Adrenal gland (tissue), 9 donors: ENCODE measurements at regions not wholly inside any gene's neighbourhood (a gene's known extent, or its start where the extent isn't known, plus 50 kb on each side); places are given as distances from the start of the nearest gene placed in this dataset.

Experiments
- DNase-seq, 7 donors: peaks; one replicate each; pipeline ENCODE4 v3.0.0-alpha.2; 2019 to 2020
- H3K27ac ChIP-seq, 5 donors: fragments of 200-600 bp; sonication (generic) in 4 of 5; 1 replicate in 3 of 5; 2 replicates in 2 of 5; pipeline versions ENCODE4 v1.5.1 to v1.8.0; 2016 to 2020; ENCODE audit warnings: mild to moderate bottlenecking in 1 of 5
- H3K27me3 ChIP-seq: fragments of 200-600 bp; 2 replicates; pipeline ENCODE4 v1.8.0; 2021
- H3K36me3 ChIP-seq, 2 donors: fragments of 200-600 bp; replicated peaks in 1 of 2; 1 replicate in 1 of 2; 2 replicates in 1 of 2; pipeline versions ENCODE4 v1.5.1 to v1.8.0; 2018 to 2022
- H3K4me1 ChIP-seq, 2 donors: fragments of 200-600 bp; replicated peaks in 1 of 2; 1 replicate in 1 of 2; 2 replicates in 1 of 2; pipeline versions ENCODE4 v1.5.1 to v1.8.0; 2018 to 2021
- H3K4me3 ChIP-seq, 4 donors: fragments of 200-600 bp; sonication (generic) in 3 of 4; one replicate each; pipeline ENCODE4 v1.5.1; 2016 to 2018
- H3K9me3 ChIP-seq, 3 donors: fragments of 200-600 bp; sonication (generic) in 1 of 3; replicated peaks in 1 of 3; 1 replicate in 2 of 3; 2 replicates in 1 of 3; pipeline versions ENCODE4 v1.5.1 to v1.8.0; 2016 to 2021
- POLR2A ChIP-seq, 2 donors: fragments of 450-650 bp; IDR thresholded peaks; one replicate each; pipeline ENCODE4 v1.6.1; 2017; ENCODE audit warnings: antibody characterized with exemption in 2 of 2, mild to moderate bottlenecking in 2 of 2, moderate library complexity in 1 of 2
- WGBS, 4 donors: extraction: QIAGEN DNeasy Blood & Tissue Kit in 2 of 4; methylation state at CpG; one replicate each; pipeline versions ENCODE4 v1.1.5 to v1.1.7; 2013 to 2017; 5-methylcytosine and 5-hydroxymethylcytosine counted together
- intact Hi-C, 2 donors: fragments of 100-400 bp; cut with DNase I; formaldehyde crosslinking; loops; one replicate each; pipeline versions ENCODE4 v1.14.1 to v1.15.0; 2022 to 2023
- TF ChIP-seq, protein P1 (sequence below), 6 experiments: fragments of 450-650 bp in 4 of 6; fragments of 200-600 bp in 2 of 6; sonication (generic) in 1 of 6; IDR thresholded peaks; 1 replicate in 5 of 6; 2 replicates in 1 of 6; pipeline versions ENCODE4 v1.5.1 to v1.8.0; 2016 to 2021; ENCODE audit warnings: antibody characterized with exemption in 6 of 6, mild to moderate bottlenecking in 2 of 6, moderate library complexity in 1 of 6
- donor health status: healthy with polysubstance abuse.
- donor health status: Bipolar disorder and iron deficiency.
- donor health status: DM: yes; HTN: yes; CAD: no.
- donor health status: DM: no; HTN: no; CAD: no.
- donor health status: DM: no; HTN: no; CAD: no.

DNA sequence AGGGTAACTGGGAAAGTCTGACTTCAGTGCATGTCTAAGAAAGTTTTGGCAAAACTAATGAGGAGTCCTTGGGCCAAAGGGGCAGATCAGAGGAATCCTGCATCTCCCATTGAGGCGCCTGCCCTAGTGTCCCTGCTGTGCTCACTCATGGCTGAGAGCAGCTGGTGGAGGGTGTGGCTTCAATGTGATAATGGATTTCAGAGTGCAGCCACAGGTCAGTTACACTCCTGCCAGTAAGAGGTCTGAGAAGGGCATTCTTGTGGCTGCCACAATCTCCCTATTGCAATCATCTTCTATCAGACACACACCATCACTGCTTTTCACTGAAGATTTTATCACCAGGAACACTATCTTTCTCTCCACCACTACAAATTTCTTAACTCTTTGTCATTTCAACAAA lies 457.1 kb downstream of the MID1IP1 start:
- intact Hi-C loops: no loop called here
- Histone ChIP-seq H3K27me3 (peaks cover 12% of the 10 kb centered on the region), H3K4me1 (no peaks in the 10 kb centered on the region), H3K9me3 (no peaks in the 10 kb centered on the region), H3K36me3 (no peaks in the 10 kb centered on the region), H3K4me3 (no peak overlapping the region), H3K27ac (no peak overlapping the region)
- no peak for TF ChIP-seq POLR2A (IDR thresholded peaks at IDR 0.05)
- 60 to 100% (median 75%) methylated on average over 1 of the region's 1 CpG for WGBS, 4 donors
- DNase-seq: peak in 1 of 7 donors; percentile 1

DNA sequence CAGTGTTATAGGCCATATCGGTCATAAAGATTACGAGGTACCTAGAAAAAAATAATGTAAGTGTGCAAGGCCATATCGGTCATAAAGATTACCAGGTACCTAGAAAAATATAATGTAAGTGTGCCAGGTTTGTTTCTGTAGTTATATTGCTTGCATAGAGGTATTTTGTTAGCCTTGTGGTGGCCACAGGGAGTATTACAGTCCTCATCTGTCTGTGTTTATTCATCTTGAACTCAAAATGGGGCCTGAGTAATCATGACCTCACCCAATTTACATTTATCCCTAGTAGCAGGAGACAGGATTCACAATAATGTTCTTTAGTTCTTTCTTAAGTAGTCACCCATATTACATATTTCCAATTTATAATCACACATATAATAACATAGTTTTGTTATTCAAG lies 459.7 kb downstream of the MID1IP1 start:
- WGBS, 4 donors: 74 to 90% (median 82%) methylated on average over 3 of the region's 3 CpGs
- intact Hi-C loops: loop anchor here in 1 of 2 donors (10.0 kb wide), 1 partner anchor 154 kb away; no protein-coding TSS in a partner anchor
- H3K4me1 ChIP-seq: no peaks in the 10 kb centered on the region
- no peak overlapping the region for H3K4me3 ChIP-seq
- peaks cover 8% of the 10 kb centered on the region for H3K27me3 ChIP-seq
- H3K27ac ChIP-seq: no peak overlapping the region
- no peak for DNase-seq
- no peaks in the 10 kb centered on the region for H3K36me3 ChIP-seq
- H3K9me3 ChIP-seq: no peaks in the 10 kb centered on the region
- TF ChIP-seq POLR2A (IDR thresholded peaks at IDR 0.05): no peak
- TF ChIP-seq, protein P1, sequence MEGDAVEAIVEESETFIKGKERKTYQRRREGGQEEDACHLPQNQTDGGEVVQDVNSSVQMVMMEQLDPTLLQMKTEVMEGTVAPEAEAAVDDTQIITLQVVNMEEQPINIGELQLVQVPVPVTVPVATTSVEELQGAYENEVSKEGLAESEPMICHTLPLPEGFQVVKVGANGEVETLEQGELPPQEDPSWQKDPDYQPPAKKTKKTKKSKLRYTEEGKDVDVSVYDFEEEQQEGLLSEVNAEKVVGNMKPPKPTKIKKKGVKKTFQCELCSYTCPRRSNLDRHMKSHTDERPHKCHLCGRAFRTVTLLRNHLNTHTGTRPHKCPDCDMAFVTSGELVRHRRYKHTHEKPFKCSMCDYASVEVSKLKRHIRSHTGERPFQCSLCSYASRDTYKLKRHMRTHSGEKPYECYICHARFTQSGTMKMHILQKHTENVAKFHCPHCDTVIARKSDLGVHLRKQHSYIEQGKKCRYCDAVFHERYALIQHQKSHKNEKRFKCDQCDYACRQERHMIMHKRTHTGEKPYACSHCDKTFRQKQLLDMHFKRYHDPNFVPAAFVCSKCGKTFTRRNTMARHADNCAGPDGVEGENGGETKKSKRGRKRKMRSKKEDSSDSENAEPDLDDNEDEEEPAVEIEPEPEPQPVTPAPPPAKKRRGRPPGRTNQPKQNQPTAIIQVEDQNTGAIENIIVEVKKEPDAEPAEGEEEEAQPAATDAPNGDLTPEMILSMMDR (IDR thresholded peaks at IDR 0.05): no peak

DNA sequence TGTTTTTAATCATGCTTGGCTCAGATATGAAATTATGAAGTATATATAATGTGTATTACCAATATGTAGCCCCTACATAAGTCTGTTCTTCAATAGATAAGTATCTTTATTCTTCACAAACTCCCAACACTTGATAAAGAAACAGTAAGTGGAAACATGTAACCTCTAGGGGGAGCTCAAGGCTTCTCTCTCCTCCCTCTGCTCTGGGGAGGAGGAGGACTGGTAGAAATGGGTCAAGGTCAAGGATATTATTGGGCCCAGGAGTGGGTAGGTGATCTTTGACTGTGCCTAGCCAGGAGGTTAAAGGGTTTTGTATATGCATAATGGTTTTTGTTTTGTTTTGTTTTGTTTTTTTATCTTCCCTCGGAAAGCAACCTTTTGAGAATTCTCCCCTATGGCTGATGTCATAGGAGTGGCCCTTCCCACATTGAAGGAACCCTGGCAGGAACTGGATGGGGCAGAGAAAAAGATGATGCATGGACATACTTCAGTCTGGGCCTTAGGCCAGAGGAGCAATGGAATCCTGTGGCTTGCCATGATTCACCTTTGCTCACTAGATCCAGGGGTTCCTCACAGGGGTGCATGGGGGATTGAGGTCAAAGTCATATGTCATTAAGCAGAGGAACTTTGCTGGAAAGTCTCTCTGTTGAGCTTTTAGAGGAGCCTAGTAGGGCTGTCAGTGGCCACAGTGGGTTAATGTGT lies 460.3 kb downstream of the MID1IP1 start:
- Histone ChIP-seq H3K4me3 (no peak overlapping the region), H3K27ac (no peak overlapping the region), H3K27me3 (peaks cover 8% of the 10 kb centered on the region), H3K36me3 (no peaks in the 10 kb centered on the region), H3K4me1 (no peaks in the 10 kb centered on the region), H3K9me3 (no peaks in the 10 kb centered on the region)
- TF ChIP-seq POLR2A (IDR thresholded peaks at IDR 0.05): no peak
- TF ChIP-seq, protein P1 (IDR thresholded peaks at IDR 0.05): peak; percentile 33 to 62 (median 48)
- 33 to 55% (median 49%) methylated on average over 1 of the region's 1 CpG for WGBS, 4 donors
- intact Hi-C loops: loop anchor here in 1 of 2 donors (10.0 kb wide), 1 partner anchor 153 kb away; no protein-coding TSS in a partner anchor
- peak in 5 of 7 donors; percentile 19 to 44 (median 25) for DNase-seq

DNA sequence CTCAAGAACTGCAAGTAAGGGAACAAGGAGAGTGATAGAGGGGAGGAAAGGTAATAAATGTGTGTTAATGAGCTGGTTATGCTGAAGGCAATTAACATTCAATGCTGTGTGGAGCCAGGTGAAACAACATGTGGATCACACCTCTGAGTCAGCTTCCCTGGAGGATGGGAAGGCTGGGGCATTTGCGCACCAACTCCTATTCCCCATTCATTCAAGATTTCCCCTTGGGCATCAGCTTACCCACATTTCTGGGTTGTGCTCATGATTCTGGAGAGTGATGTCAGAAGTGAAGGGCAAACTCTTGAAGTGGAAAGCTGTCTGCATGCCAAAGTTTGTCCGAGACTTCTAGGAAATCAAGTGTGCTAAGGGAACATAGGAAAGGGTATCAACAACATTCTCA lies 461.4 kb downstream of the MID1IP1 start:
- TF ChIP-seq, protein P1 (IDR thresholded peaks at IDR 0.05): no peak
- TF ChIP-seq POLR2A (IDR thresholded peaks at IDR 0.05): no peak
- Histone ChIP-seq H3K27ac (no peak overlapping the region), H3K4me1 (no peaks in the 10 kb centered on the region), H3K27me3 (peaks cover 8% of the 10 kb centered on the region), H3K4me3 (no peak overlapping the region), H3K9me3 (no peaks in the 10 kb centered on the region), H3K36me3 (no peaks in the 10 kb centered on the region)
- DNase-seq: no peak
- intact Hi-C loops: loop anchor here in 1 of 2 donors (10.0 kb wide), 1 partner anchor 152 kb away; no protein-coding TSS in a partner anchor
- 73 to 100% (median 91%) methylated on average over 1 to 2 of the region's 2 CpGs for WGBS, 4 donors

DNA sequence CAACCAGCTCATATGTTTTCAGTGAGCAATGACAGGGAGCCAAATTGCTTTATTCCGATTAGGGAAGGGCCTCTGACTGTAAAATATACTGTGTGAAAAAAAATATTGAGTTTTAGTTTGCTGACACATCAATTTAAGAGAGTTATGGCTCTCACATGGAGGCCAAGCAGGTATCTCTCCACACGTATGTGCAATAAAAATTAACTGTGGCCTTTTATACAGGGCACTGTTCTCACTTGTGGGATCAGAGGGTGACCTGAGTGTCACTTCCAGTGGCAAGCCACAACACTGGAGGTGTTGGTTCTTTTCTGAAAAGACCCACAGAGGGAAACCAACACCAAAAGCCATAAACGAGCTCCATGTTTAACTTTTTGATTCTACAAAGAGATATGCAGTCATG lies 462.8 kb downstream of the MID1IP1 start:
- Histone ChIP-seq H3K9me3 (no peaks in the 10 kb centered on the region), H3K36me3 (no peaks in the 10 kb centered on the region), H3K27ac (no peak overlapping the region), H3K4me3 (no peak overlapping the region), H3K27me3 (peaks cover 3% of the 10 kb centered on the region), H3K4me1 (no peaks in the 10 kb centered on the region)
- no peak for DNase-seq
- no peak for TF ChIP-seq POLR2A (IDR thresholded peaks at IDR 0.05)
- TF ChIP-seq, protein P1 (IDR thresholded peaks at IDR 0.05): no peak
- intact Hi-C loops: loop anchor here in 1 of 2 donors (10.0 kb wide), 1 partner anchor 151 kb away; no protein-coding TSS in a partner anchor
- 52 to 78% (median 65%) methylated on average over 3 of the region's 3 CpGs for WGBS, 4 donors
